Effector memory CD4-positive, alpha-beta T cell (primary cell): ENCODE measurements at regions not wholly inside any gene's neighbourhood (a gene's known extent, or its start where the extent isn't known, plus 50 kb on each side); places are given as distances from the start of the nearest gene placed in this dataset.
A peak's percentile ranks its signal among the peaks of the same experiment; 100 is the strongest.
"Not testable (repeated sequence)": the region's sequence is repeated elsewhere in the genome, so short reads cannot be mapped to it uniquely, and the experiment has no call there.

ENCODE experiments used
- DNase-seq, 3 donors: peaks; one replicate each; pipeline ENCODE4 v3.0.0-alpha.2; 2020
- H3K27ac ChIP-seq: 2 replicates; pipeline ENCODE4 v1.7.0; 2013; ENCODE audit warnings: mild to moderate bottlenecking, low read length, moderate library complexity; ENCODE audit not compliant: insufficient read depth, poor library complexity, severe bottlenecking
- H3K27me3 ChIP-seq: replicated peaks from 2 replicates; pipeline ENCODE4 v1.7.0; 2013; ENCODE audit warnings: mild to moderate bottlenecking, low read length; ENCODE audit not compliant: insufficient read depth, control insufficient read depth, poor library complexity, severe bottlenecking
- H3K36me3 ChIP-seq: 2 replicates; pipeline ENCODE4 v1.7.0; 2013; ENCODE audit warnings: mild to moderate bottlenecking, low read length, moderate library complexity; ENCODE audit not compliant: control insufficient read depth, insufficient read depth
- H3K4me1 ChIP-seq: 2 replicates; pipeline ENCODE4 v1.7.0; 2013; ENCODE audit warnings: low read length, mild to moderate bottlenecking; ENCODE audit not compliant: control insufficient read depth, insufficient read depth, poor library complexity, severe bottlenecking
- H3K4me3 ChIP-seq: 2 replicates; pipeline ENCODE4 v1.7.0; 2013; ENCODE audit warnings: low read length, low read depth, mild to moderate bottlenecking; ENCODE audit not compliant: insufficient read depth, poor library complexity, severe bottlenecking
- H3K9me3 ChIP-seq: 2 replicates; pipeline ENCODE4 v1.7.0; 2013; ENCODE audit warnings: mild to moderate bottlenecking, low read length, moderate library complexity; ENCODE audit not compliant: control insufficient read depth

GRCh38 chr5:50501491-50502228 lies 60.6 kb upstream of the EMB start:
- peaks cover 4% of the 10 kb centered on the region for H3K4me1 ChIP-seq
- H3K4me3 ChIP-seq, result peak overlapping the region; percentile 22
- no peak for DNase-seq
- H3K9me3 ChIP-seq, result no peaks in the 10 kb centered on the region
- H3K27ac ChIP-seq, result no peak overlapping the region
- H3K36me3 ChIP-seq, result no peaks in the 10 kb centered on the region
- H3K27me3 ChIP-seq, result no peaks in the 10 kb centered on the region

GRCh38 chr5:50513028-50513457 lies 72.0 kb upstream of the EMB start:
- H3K27ac ChIP-seq, H3K36me3 ChIP-seq, DNase-seq, H3K9me3 ChIP-seq, H3K27me3 ChIP-seq, H3K4me1 ChIP-seq, H3K4me3 ChIP-seq: not testable (repeated sequence)

- not testable (repeated sequence) for H3K4me3 ChIP-seq, H3K36me3 ChIP-seq, DNase-seq, H3K9me3 ChIP-seq, H3K4me1 ChIP-seq, H3K27me3 ChIP-seq, H3K27ac ChIP-seq
These were observed 80.0 kb upstream of the EMB start for GRCh38 chr5:50521060-50521459.

GRCh38 chr5:50527514-50528060 lies 86.5 kb upstream of the EMB start:
- not testable (repeated sequence) for H3K36me3 ChIP-seq, H3K27ac ChIP-seq, H3K27me3 ChIP-seq, H3K4me1 ChIP-seq, H3K4me3 ChIP-seq, H3K9me3 ChIP-seq, DNase-seq

- Histone ChIP-seq H3K9me3 (no peaks in the 10 kb centered on the region), H3K27me3 (no peaks in the 10 kb centered on the region), H3K36me3 (no peaks in the 10 kb centered on the region), H3K27ac (no peak overlapping the region), H3K4me1 (no peaks in the 10 kb centered on the region), H3K4me3 (no peak overlapping the region)
- DNase-seq, result no peak
These were observed 94.3 kb upstream of the EMB start for GRCh38 chr5:50535393-50535792.

- H3K27ac ChIP-seq, H3K4me3 ChIP-seq: not testable (repeated sequence)
These were observed 96.4 kb upstream of the EMB start for GRCh38 chr5:50537534-50537933.

GRCh38 chr5:50547303-50547702 lies 106.2 kb upstream of the EMB start:
- no peaks in the 10 kb centered on the region for H3K36me3 ChIP-seq
- no peaks in the 10 kb centered on the region for H3K4me1 ChIP-seq
- DNase-seq, result no peak
- H3K4me3 ChIP-seq, result no peak overlapping the region
- H3K27ac ChIP-seq, result no peak overlapping the region
- H3K27me3 ChIP-seq, result no peaks in the 10 kb centered on the region
- no peaks in the 10 kb centered on the region for H3K9me3 ChIP-seq

More at GRCh38 chr5:50537534-50537933, 96.4 kb upstream of the EMB start:
- not testable (repeated sequence) for DNase-seq, H3K4me1 ChIP-seq, H3K36me3 ChIP-seq, H3K9me3 ChIP-seq, H3K27me3 ChIP-seq

GRCh38 chr5:50550267-50550666 lies 109.2 kb upstream of the EMB start:
- no peak for DNase-seq

GRCh38 chr5:50550993-50551392 lies 109.9 kb upstream of the EMB start:
- Histone ChIP-seq H3K9me3 (no peaks in the 10 kb centered on the region), H3K4me3 (no peak overlapping the region), H3K4me1 (no peaks in the 10 kb centered on the region), H3K36me3 (no peaks in the 10 kb centered on the region), H3K27ac (no peak overlapping the region), H3K27me3 (no peaks in the 10 kb centered on the region)
- DNase-seq, result no peak

More at GRCh38 chr5:50550267-50550666, 109.2 kb upstream of the EMB start:
- H3K9me3 ChIP-seq, result no peaks in the 10 kb centered on the region
- H3K36me3 ChIP-seq, result no peaks in the 10 kb centered on the region
- H3K4me3 ChIP-seq, result no peak overlapping the region
- no peaks in the 10 kb centered on the region for H3K27me3 ChIP-seq
- no peak overlapping the region for H3K27ac ChIP-seq
- no peaks in the 10 kb centered on the region for H3K4me1 ChIP-seq

GRCh38 chr5:50553560-50553984 lies 112.5 kb upstream of the EMB start:
- Histone ChIP-seq H3K4me1 (no peaks in the 10 kb centered on the region), H3K9me3 (no peaks in the 10 kb centered on the region), H3K36me3 (no peaks in the 10 kb centered on the region), H3K4me3 (no peak overlapping the region), H3K27me3 (no peaks in the 10 kb centered on the region), H3K27ac (no peak overlapping the region)
- no peak for DNase-seq
